ENCODE measurements at regions not wholly inside any gene's neighbourhood (a gene's known extent, or its start where the extent isn't known, plus 50 kb on each side); places are given as distances from the start of the nearest gene placed in this dataset.

DNA sequence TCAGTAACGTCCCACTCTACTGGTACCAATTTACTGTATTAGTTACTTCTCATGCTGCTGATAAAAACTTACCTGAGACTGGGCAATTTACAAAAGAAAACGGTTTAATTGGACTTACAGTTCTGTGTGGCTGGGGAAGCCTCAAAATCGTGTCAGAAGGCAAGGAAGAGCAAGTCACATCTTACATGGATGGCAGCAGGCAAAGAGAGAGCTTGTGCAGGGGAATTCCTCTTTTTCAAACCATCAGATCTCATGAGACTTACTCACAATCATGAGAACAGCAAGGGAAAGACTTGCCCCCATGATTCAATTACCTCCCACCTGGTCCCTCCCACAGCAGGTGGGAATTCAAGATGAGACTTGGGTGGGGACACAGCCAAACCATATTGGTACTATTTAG is 908.2 kb upstream of the NR2F2 start:
- Mint-ChIP-seq H3K9me3 (peaks cover 24% of the 10 kb centered on the region), H3K4me3 (no peak overlapping the region), H3K4me1 (ENCODE audit: low read depth) (no peaks in the 10 kb centered on the region), H3K36me3 (ENCODE audit: low read depth) (no peaks in the 10 kb centered on the region), H3K27ac (no peak overlapping the region), H3K27me3 (ENCODE audit: low read depth) (peaks cover 3% of the 10 kb centered on the region)
- DNase-seq (ENCODE audit: low spot score): no peak

DNA sequence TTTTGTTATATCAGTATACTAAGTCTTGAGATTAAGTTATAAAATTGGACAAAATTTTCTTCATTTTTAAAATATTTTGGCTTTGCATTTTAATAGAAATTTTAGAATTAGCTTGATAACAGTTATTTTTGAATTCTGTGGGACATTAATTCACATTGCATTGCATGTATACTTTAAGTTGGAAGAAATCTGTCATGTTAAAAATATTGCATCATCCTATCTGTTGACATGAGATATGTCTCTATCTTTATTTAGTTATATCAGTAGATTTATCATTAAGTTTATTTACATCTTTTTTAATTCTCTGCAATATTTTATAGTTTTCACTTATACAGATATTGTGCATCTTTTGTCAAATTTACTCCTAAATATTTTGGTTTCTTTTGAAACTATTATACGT is 904.6 kb upstream of the NR2F2 start:
- Mint-ChIP-seq H3K36me3 (ENCODE audit: low read depth) (no peaks in the 10 kb centered on the region), H3K27me3 (ENCODE audit: low read depth) (no peaks in the 10 kb centered on the region), H3K4me1 (ENCODE audit: low read depth) (peaks cover 10% of the 10 kb centered on the region), H3K4me3 (no peak overlapping the region), H3K9me3 (peaks cover 21% of the 10 kb centered on the region), H3K27ac (no peak overlapping the region)
- DNase-seq (ENCODE audit: low spot score): no peak

GRCh38 chr15:95429345-95429744 is 901.2 kb upstream of the NR2F2 start:
- peaks cover 3% of the 10 kb centered on the region for H3K27me3 Mint-ChIP-seq (ENCODE audit: low read depth)
- H3K4me3 Mint-ChIP-seq: no peak overlapping the region
- H3K27ac Mint-ChIP-seq: no peak overlapping the region
- no peak for DNase-seq (ENCODE audit: low spot score)
- H3K36me3 Mint-ChIP-seq (ENCODE audit: low read depth): no peaks in the 10 kb centered on the region
- H3K4me1 Mint-ChIP-seq (ENCODE audit: low read depth): peaks cover 10% of the 10 kb centered on the region
- peaks cover 8% of the 10 kb centered on the region for H3K9me3 Mint-ChIP-seq

DNA sequence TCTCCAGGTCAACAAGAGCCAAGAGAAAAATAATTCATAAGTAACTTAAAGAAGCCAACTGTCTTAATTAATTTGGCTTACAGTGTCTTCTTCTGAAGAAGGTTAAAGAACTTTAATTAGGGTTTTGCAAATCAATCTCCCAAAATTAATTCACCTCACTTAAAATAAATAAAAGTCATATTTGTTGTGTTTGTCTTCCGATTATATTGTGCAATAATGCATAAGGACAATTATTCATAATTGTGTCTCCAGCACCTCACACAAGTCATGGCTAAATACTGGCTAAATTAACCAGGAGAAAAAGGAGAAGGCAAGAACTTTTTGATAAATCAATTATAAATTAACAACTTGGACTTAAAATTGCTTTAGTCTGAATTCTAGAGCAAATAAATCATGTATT is 899.0 kb upstream of the NR2F2 start:
- no peak overlapping the region for H3K4me3 Mint-ChIP-seq
- H3K36me3 Mint-ChIP-seq (ENCODE audit: low read depth): no peaks in the 10 kb centered on the region
- no peak for DNase-seq (ENCODE audit: low spot score)
- no peak overlapping the region for H3K27ac Mint-ChIP-seq
- H3K9me3 Mint-ChIP-seq: peaks cover 8% of the 10 kb centered on the region
- peaks cover 10% of the 10 kb centered on the region for H3K4me1 Mint-ChIP-seq (ENCODE audit: low read depth)
- H3K27me3 Mint-ChIP-seq (ENCODE audit: low read depth): peaks cover 12% of the 10 kb centered on the region

GRCh38 chr15:95432878-95433405 is 897.6 kb upstream of the NR2F2 start:
- H3K27me3 Mint-ChIP-seq (ENCODE audit: low read depth): peaks cover 17% of the 10 kb centered on the region

DNA sequence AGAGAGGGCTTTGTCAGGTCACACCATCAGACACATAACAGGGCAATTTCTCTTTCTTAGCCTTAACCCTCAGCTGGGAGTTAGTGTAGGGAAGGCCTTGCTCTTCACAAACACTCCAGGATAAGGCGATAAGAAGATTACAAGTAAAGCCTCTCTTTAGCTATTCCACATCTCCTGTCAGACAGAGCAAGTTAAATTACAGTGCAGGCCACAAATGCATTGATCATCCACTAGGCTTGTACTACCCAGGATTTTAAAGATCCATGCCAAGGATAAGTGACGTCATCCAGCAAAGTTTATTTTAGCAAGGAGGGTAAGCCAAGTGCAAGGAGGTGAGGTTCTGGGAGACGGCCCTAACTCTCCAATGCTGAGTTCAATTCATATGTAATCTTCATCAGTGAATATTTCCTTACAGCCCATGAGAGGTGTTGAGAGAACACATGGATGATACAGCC is 890.6 kb upstream of the NR2F2 start:
- Mint-ChIP-seq H3K9me3 (peaks cover 15% of the 10 kb centered on the region), H3K4me3 (no peak overlapping the region), H3K27ac (no peak overlapping the region), H3K27me3 (ENCODE audit: low read depth) (peaks cover 16% of the 10 kb centered on the region), H3K36me3 (ENCODE audit: low read depth) (peaks cover 7% of the 10 kb centered on the region), H3K4me1 (ENCODE audit: low read depth) (no peaks in the 10 kb centered on the region)
- DNase-seq (ENCODE audit: low spot score): no peak

More at GRCh38 chr15:95432878-95433405, 897.6 kb upstream of the NR2F2 start:
- no peaks in the 10 kb centered on the region for H3K36me3 Mint-ChIP-seq (ENCODE audit: low read depth)
- peaks cover 4% of the 10 kb centered on the region for H3K9me3 Mint-ChIP-seq
- peaks cover 10% of the 10 kb centered on the region for H3K4me1 Mint-ChIP-seq (ENCODE audit: low read depth)
- no peak overlapping the region for H3K27ac Mint-ChIP-seq
- no peak overlapping the region for H3K4me3 Mint-ChIP-seq
- no peak for DNase-seq (ENCODE audit: low spot score)

DNA sequence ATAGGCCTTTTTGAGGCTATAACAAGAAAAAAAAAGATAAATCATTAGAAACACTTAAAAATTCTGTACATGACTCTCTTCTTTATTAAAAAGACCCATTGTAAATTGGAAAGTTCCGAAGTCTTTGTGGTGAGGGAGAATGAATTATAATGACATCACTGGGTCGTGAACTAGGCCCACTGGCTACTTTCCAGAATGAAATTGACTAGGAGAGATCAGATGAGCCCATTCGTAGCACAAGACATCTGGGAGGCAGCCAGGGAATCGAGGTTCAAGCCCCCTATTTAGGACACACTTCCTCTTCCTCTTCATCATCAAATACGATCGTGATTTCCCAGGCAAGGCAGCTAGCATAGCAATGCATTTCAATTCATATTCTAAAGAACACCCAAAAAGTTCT is 889.8 kb upstream of the NR2F2 start:
- peaks cover 7% of the 10 kb centered on the region for H3K36me3 Mint-ChIP-seq (ENCODE audit: low read depth)
- peaks cover 14% of the 10 kb centered on the region for H3K27me3 Mint-ChIP-seq (ENCODE audit: low read depth)
- H3K27ac Mint-ChIP-seq: no peak overlapping the region
- DNase-seq (ENCODE audit: low spot score): no peak
- H3K4me1 Mint-ChIP-seq (ENCODE audit: low read depth): peaks cover 4% of the 10 kb centered on the region
- no peak overlapping the region for H3K4me3 Mint-ChIP-seq
- H3K9me3 Mint-ChIP-seq: peaks cover 21% of the 10 kb centered on the region

DNA sequence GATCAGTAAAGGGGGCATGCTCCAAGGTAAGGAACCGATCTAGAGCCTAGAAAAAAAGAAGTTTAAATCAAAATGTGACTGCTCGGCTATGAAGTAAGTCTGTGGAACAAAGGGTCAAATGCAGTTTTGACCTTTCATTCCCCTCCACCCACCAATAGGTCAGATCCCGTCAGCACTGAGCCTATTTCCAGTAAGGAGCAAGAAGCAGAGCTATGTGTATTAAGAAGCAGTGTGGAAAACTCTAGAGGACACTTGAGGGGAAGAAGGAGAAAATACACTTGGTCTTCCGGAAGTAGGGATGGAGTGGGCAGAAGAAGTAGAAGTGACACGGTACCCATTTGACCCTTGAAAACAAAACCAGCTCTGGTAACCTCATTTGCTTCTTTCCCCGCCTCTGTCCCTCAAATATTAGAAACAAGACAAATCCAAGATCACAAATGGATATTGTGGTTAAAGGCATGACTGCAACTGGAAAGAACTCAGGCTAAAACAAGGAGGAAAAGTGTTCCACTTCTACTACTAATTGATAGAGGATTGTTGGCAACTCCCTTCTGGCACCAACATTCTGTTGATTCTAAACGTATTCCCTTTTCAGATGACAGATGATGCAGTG is 888.3 kb upstream of the NR2F2 start:
- Mint-ChIP-seq H3K36me3 (ENCODE audit: low read depth) (peaks cover 11% of the 10 kb centered on the region), H3K4me3 (no peak overlapping the region), H3K27ac (no peak overlapping the region), H3K4me1 (ENCODE audit: low read depth) (peaks cover 15% of the 10 kb centered on the region), H3K27me3 (ENCODE audit: low read depth) (peaks cover 6% of the 10 kb centered on the region), H3K9me3 (peaks cover 27% of the 10 kb centered on the region)
- DNase-seq (ENCODE audit: low spot score): no peak

DNA sequence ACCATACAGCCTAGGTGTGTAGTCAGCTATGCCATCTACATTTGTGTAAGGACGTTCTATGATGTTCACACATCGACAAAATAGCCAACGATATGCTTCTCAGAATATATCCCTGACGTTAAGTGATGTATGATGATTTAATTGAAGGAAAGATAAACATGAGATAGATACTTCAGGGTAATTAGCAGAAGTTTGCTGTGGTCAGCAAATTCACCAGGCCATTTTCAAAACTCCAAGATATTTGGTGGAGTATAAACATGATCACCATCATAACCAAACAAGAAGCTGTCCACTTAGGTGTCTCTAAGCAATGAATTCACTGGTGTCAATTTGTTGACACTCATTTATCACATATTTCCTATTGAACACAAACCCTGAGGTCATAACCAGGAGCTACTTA is 885.6 kb upstream of the NR2F2 start:
- peaks cover 31% of the 10 kb centered on the region for H3K9me3 Mint-ChIP-seq
- H3K4me1 Mint-ChIP-seq (ENCODE audit: low read depth): peaks cover 24% of the 10 kb centered on the region
- H3K27me3 Mint-ChIP-seq (ENCODE audit: low read depth): no peaks in the 10 kb centered on the region
- H3K36me3 Mint-ChIP-seq (ENCODE audit: low read depth): peaks cover 12% of the 10 kb centered on the region
- no peak overlapping the region for H3K27ac Mint-ChIP-seq
- DNase-seq (ENCODE audit: low spot score): no peak
- no peak overlapping the region for H3K4me3 Mint-ChIP-seq

GRCh38 chr15:95446854-95447253 is 883.6 kb upstream of the NR2F2 start:
- Mint-ChIP-seq H3K27me3 (ENCODE audit: low read depth) (peaks cover 2% of the 10 kb centered on the region), H3K27ac (peak overlapping the region; percentile 68)
- peak; percentile 45 for DNase-seq (ENCODE audit: low spot score)

DNA sequence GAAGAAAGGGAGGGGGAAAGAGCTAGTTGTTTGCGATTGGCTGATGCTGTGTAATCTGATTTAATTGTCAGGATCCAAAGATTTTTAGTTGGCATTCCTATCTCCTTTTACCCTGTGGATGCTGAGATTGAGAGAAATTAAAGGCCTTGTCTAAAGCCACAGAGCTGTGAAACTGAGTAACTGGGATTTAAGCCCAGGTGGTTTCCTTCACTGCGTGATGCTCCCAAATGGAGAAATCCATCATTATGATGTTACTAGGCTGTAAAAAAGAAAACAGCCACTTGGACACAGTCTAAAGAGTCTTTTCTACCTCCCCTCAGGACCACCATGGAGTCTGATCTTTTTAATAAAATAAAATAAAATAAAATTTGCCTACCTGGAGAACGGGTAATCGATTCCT is 883.0 kb upstream of the NR2F2 start:
- Mint-ChIP-seq H3K4me1 (ENCODE audit: low read depth) (peaks cover 26% of the 10 kb centered on the region), H3K27ac (no peak overlapping the region), H3K27me3 (ENCODE audit: low read depth) (peaks cover 2% of the 10 kb centered on the region), H3K4me3 (peak overlapping the region; percentile 62), H3K36me3 (ENCODE audit: low read depth) (peaks cover 23% of the 10 kb centered on the region), H3K9me3 (peaks cover 33% of the 10 kb centered on the region)
- no peak for DNase-seq (ENCODE audit: low spot score)

More at GRCh38 chr15:95446854-95447253, 883.6 kb upstream of the NR2F2 start:
- Mint-ChIP-seq H3K9me3 (peaks cover 31% of the 10 kb centered on the region), H3K36me3 (ENCODE audit: low read depth) (peaks cover 20% of the 10 kb centered on the region), H3K4me1 (ENCODE audit: low read depth) (peaks cover 26% of the 10 kb centered on the region), H3K4me3 (peak overlapping the region; percentile 62)

GRCh38 chr15:95448531-95449229 is 881.8 kb upstream of the NR2F2 start:
- Mint-ChIP-seq H3K27me3 (ENCODE audit: low read depth) (peaks cover 2% of the 10 kb centered on the region), H3K27ac (no peak overlapping the region), H3K4me1 (ENCODE audit: low read depth) (peaks cover 26% of the 10 kb centered on the region), H3K36me3 (ENCODE audit: low read depth) (peaks cover 19% of the 10 kb centered on the region), H3K4me3 (no peak overlapping the region), H3K9me3 (peaks cover 26% of the 10 kb centered on the region)
- DNase-seq (ENCODE audit: low spot score): no peak

GRCh38 chr15:95449230-95449628 is 881.3 kb upstream of the NR2F2 start:
- Mint-ChIP-seq H3K27ac (no peak overlapping the region), H3K27me3 (ENCODE audit: low read depth) (peaks cover 2% of the 10 kb centered on the region), H3K9me3 (peaks cover 21% of the 10 kb centered on the region), H3K36me3 (ENCODE audit: low read depth) (peaks cover 20% of the 10 kb centered on the region), H3K4me1 (ENCODE audit: low read depth) (peaks cover 26% of the 10 kb centered on the region), H3K4me3 (no peak overlapping the region)
- no peak for DNase-seq (ENCODE audit: low spot score)

DNA sequence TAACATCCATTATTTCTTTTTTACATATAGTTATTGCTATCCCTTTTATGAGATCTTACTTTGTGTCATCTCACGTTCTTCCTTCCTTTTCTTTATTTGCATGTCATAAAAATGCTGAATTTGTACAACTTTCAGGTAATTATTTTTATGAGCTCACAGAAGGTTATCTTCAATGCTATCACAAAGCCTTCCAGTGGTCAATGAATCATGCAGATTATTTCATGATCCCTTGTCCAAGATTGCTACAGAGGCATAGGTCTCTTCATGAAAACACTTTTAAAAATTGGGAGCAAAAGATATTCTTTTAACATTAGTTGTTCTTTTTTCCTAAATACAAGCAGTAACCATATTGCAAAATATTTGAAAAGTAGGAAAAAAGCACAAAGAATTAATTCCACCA is 880.1 kb upstream of the NR2F2 start:
- Mint-ChIP-seq H3K27ac (no peak overlapping the region), H3K9me3 (peaks cover 24% of the 10 kb centered on the region), H3K36me3 (ENCODE audit: low read depth) (peaks cover 25% of the 10 kb centered on the region), H3K4me3 (no peak overlapping the region), H3K4me1 (ENCODE audit: low read depth) (peaks cover 31% of the 10 kb centered on the region), H3K27me3 (ENCODE audit: low read depth) (peaks cover 2% of the 10 kb centered on the region)
- no peak for DNase-seq (ENCODE audit: low spot score)
